HepG2 (cell line): ENCODE measurements at regions not wholly inside any gene's neighbourhood (a gene's known extent, or its start where the extent isn't known, plus 50 kb on each side); places are given as distances from the start of the nearest gene placed in this dataset.

Experiments
- ATAC-seq: fragments of 200-7000 bp; cut with Tn5 transposase; 3 replicates; pipeline ENCODE4 v1.9.1; 2020; ENCODE audit warnings: mild to moderate bottlenecking, moderate library complexity
- BruUV-seq: library from RNA; stranded (reverse); fragments of 400-500 nt; replicated peaks from 2 replicates; lab custom pipeline; 2021; lab: Mats Ljungman, UMichigan
- CTCF ChIA-PET: fragments of 300-600 bp; formaldehyde crosslinking; extraction: SDS; loops from one replicate; lab custom pipeline; 2021; ENCODE audit warnings: low total read pairs, inconsistent platforms, low intra/inter-chr PET ratio; lab: Yijun Ruan, JAX
- POLR2A ChIA-PET: fragments of 350-600 bp; sonication (Branson Sonifier 250); formaldehyde crosslinking; loops from one replicate; lab custom pipeline; 2020; ENCODE audit warnings: antibody characterized with exemption, inconsistent platforms; lab: Yijun Ruan, JAX
- DNase-seq: peaks from one replicate; pipeline ENCODE4 v3.0.0-alpha.2; 2015; ENCODE audit warnings: low spot score
- FAIRE-seq: peaks from 3 replicates; lab custom pipeline; 2011; peaks lifted over from hg19 to GRCh38; lab: Jason Lieb, UNC
- H2AFZ ChIP-seq: one replicate; pipeline ENCODE4 v1.6.1; 2011; ENCODE audit warnings: low read length, inconsistent platforms
- H3K27ac ChIP-seq: fragments of 300-600 bp; 3 replicates; pipeline ENCODE4 v1.8.0; 2011; ENCODE audit warnings: mixed run types, mild to moderate bottlenecking, mixed read lengths, low read length, inconsistent platforms; ENCODE audit not compliant: insufficient read depth; ENCODE audit errors: extremely low read length
- H3K27me3 ChIP-seq, 2 experiments: fragments of 200-600 bp in 1 of 2; 2 replicates in 1 of 2; 3 replicates in 1 of 2; pipeline versions ENCODE4 v1.6.0 to v1.8.0; 2011; ENCODE audit warnings: low read length in 2 of 2, mild to moderate bottlenecking in 2 of 2, moderate library complexity in 2 of 2, inconsistent platforms in 1 of 2; ENCODE audit not compliant: insufficient read depth in 2 of 2, control insufficient read depth in 1 of 2
- H3K36me3 ChIP-seq, 2 experiments: fragments of 200-600 bp in 1 of 2; replicated peaks in 1 of 2; 2 replicates in 1 of 2; 3 replicates in 1 of 2; pipeline versions ENCODE4 v1.5.1 to v1.8.0; 2011; ENCODE audit warnings: low read length in 2 of 2, inconsistent platforms in 1 of 2; ENCODE audit not compliant: insufficient read depth in 2 of 2, control insufficient read depth in 1 of 2
- H3K4me1 ChIP-seq: 2 replicates; pipeline ENCODE4 v1.5.1; 2012; ENCODE audit warnings: low read length, inconsistent platforms; ENCODE audit not compliant: insufficient read depth
- H3K4me2 ChIP-seq: 2 replicates; pipeline ENCODE4 v1.6.0; 2011; ENCODE audit warnings: low read depth, low read length, inconsistent platforms
- H3K4me3 ChIP-seq, 3 experiments: fragments of 200-600 bp in 1 of 3; sonication (generic), shearing (Covaris generic) in 1 of 3; replicated peaks in 1 of 3; 2 replicates each; pipeline ENCODE4 v1.5.1; 2011 to 2016; ENCODE audit warnings: low read length in 3 of 3, inconsistent platforms in 2 of 3, low read depth in 2 of 3, mild to moderate bottlenecking in 2 of 3, control low read depth in 1 of 3, mixed read lengths in 1 of 3; ENCODE audit not compliant: insufficient read depth in 1 of 3
- H3K79me2 ChIP-seq: one replicate; pipeline ENCODE4 v1.6.1; 2011; ENCODE audit warnings: low read length, inconsistent platforms; ENCODE audit not compliant: insufficient read depth
- H3K9ac ChIP-seq: 2 replicates; pipeline ENCODE4 v1.6.0; 2011; ENCODE audit warnings: mild to moderate bottlenecking, low read depth, low read length, inconsistent platforms; ENCODE audit not compliant: insufficient read depth
- H3K9me3 ChIP-seq: 2 replicates; pipeline ENCODE4 v1.5.1; 2012; ENCODE audit warnings: mild to moderate bottlenecking, low read length
- H4K20me1 ChIP-seq: 2 replicates; pipeline ENCODE4 v1.6.0; 2011; ENCODE audit warnings: inconsistent platforms, mild to moderate bottlenecking, low read length, moderate library complexity; ENCODE audit not compliant: insufficient read depth
- DNMT1 ChIP-seq: sonication (generic); formaldehyde crosslinking; IDR thresholded peaks from 2 replicates; pipeline ENCODE4 v1.5.1; 2020; ENCODE audit warnings: mild to moderate bottlenecking, missing genetic modification reagents
- FOSL1 ChIP-seq: sonication (generic); formaldehyde crosslinking; IDR thresholded peaks from 2 replicates; pipeline ENCODE4 v1.9.0; 2021; ENCODE audit warnings: missing genetic modification reagents, borderline replicate concordance
- GPBP1L1 ChIP-seq: sonication (generic); formaldehyde crosslinking; IDR thresholded peaks from 2 replicates; pipeline ENCODE4 v1.5.0; 2020; ENCODE audit warnings: mild to moderate bottlenecking, missing genetic modification reagents
- HNRNPH1 ChIP-seq: fragments of 200-400 bp; formaldehyde crosslinking; optimal IDR thresholded peaks from 2 replicates; pipeline ENCODE3; 2017; ENCODE audit warnings: mild to moderate bottlenecking, low read depth, low read length
- ISL2 ChIP-seq: sonication (generic); formaldehyde crosslinking; IDR thresholded peaks from 2 replicates; pipeline ENCODE4 v1.5.0; 2020; ENCODE audit warnings: missing genetic modification reagents
- MAFF ChIP-seq: IDR thresholded peaks from 2 replicates; pipeline ENCODE4 v1.6.1; 2011; ENCODE audit warnings: low read depth, low read length, improper control_type of control experiment
- SAP130 ChIP-seq: IDR thresholded peaks from 2 replicates; pipeline ENCODE4 v1.6.1; 2016; ENCODE audit warnings: low read depth
- SETDB1 ChIP-seq: sonication (generic); formaldehyde crosslinking; IDR thresholded peaks from 2 replicates; pipeline ENCODE4 v1.5.1; 2020; ENCODE audit warnings: missing genetic modification reagents, mild to moderate bottlenecking, borderline replicate concordance
- SOX6 ChIP-seq, 2 experiments: fragments of 450-650 bp in 1 of 2; sonication (generic) in 1 of 2; formaldehyde crosslinking in 1 of 2; IDR thresholded peaks; 2 replicates each; pipeline versions ENCODE4 v1.4.0 to v1.6.1; 2017 to 2020; ENCODE audit warnings: antibody characterized with exemption in 1 of 2, mild to moderate bottlenecking in 1 of 2, missing genetic modification reagents in 1 of 2
- TBX3 ChIP-seq: fragments of 450-650 bp; IDR thresholded peaks from 2 replicates; pipeline ENCODE4 v1.6.1; 2017; ENCODE audit warnings: antibody characterized with exemption, mild to moderate bottlenecking, inconsistent platforms, borderline replicate concordance
- THRA ChIP-seq: sonication (generic); formaldehyde crosslinking; IDR thresholded peaks from 2 replicates; pipeline ENCODE4 v1.4.0; 2020; ENCODE audit warnings: missing genetic modification reagents, borderline replicate concordance
- ZNF30 ChIP-seq: sonication (generic); formaldehyde crosslinking; IDR thresholded peaks from 2 replicates; pipeline ENCODE4 v1.5.0; 2020; ENCODE audit warnings: mild to moderate bottlenecking, missing genetic modification reagents
- ZNF34 ChIP-seq: sonication (generic); formaldehyde crosslinking; IDR thresholded peaks from 2 replicates; pipeline ENCODE4 v1.4.0; 2020; ENCODE audit warnings: mild to moderate bottlenecking, missing genetic modification reagents, borderline replicate concordance
- ZNF709 ChIP-seq: sonication (generic); formaldehyde crosslinking; IDR thresholded peaks from 2 replicates; pipeline ENCODE4 v1.5.0; 2020; ENCODE audit warnings: mild to moderate bottlenecking, missing genetic modification reagents
- ZNF761 ChIP-seq: sonication (generic); formaldehyde crosslinking; conservative IDR thresholded peaks from 2 replicates; pipeline ENCODE4 v1.4.0; 2020; ENCODE audit warnings: mild to moderate bottlenecking, missing genetic modification reagents
- WGBS: methylation state at CpG from one replicate; pipeline ENCODE4 v1.1.6; 2017; ENCODE audit warnings: low lambda C conversion rate; 5-methylcytosine and 5-hydroxymethylcytosine counted together
- in situ Hi-C: cut with HindIII; loops from 2 replicates; pipeline ENCODE4 v1.10.0; 2017; ENCODE audit warnings: low pct_unique_long_range_greater_than_20kb; ENCODE audit not compliant: extremely low pct_ligation_motif_present
- intact Hi-C: fragments of 100-400 bp; cut with micrococcal nuclease; formaldehyde crosslinking; loops from one replicate; pipeline ENCODE4 v1.10.0; 2022; ENCODE audit not compliant: unreplicated experiment
- TF ChIP-seq, protein P1 (sequence below): sonication (generic); formaldehyde crosslinking; IDR thresholded peaks from 2 replicates; pipeline ENCODE4 v1.4.0; 2020; ENCODE audit warnings: low read depth, mild to moderate bottlenecking, missing genetic modification reagents

DNA sequence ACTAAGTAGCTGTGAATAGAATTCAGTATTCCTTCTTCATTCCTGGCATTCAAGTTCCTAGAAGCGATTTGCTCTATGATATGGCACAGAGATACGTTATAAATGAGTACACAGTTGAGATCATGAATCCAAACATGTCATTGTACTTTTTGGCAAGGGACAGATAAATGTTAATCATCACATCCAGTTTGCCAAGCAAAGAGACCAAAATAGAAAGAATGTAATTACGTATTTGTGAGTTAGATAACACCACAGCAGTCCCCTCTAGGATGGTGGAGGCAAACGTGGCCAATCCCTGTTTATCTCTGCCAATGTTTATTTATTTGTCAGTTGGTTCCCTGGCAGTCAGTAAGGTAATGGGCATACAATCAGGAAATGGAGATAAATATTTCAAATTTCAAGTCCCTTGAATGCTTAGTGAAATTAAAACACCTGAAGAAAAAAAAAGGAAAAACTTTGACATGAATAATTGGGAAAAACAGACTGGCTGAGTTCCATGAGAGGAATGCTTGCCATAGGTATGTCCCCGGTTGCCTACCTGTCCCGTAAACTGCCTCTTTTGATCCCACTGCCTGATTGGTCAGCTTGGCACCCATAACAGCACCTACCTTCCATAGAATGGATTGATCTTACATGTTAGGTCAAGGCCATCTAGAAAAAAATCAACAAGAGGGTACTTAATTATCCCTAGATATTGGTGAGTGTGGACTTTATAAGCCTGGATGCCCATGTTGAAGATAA, 451.1 kb upstream of the NETO1 start:
- 1% methylated on average over 6 of the region's 6 CpGs for WGBS
- no peaks in the 10 kb centered on the region for H3K9me3 ChIP-seq
- no peaks in the 10 kb centered on the region for H3K4me1 ChIP-seq
- BruUV-seq, result no TSS peak
- POLR2A ChIA-PET, result no interaction called here
- in situ Hi-C loops (no loop called here), intact Hi-C loops (no loop called here)
- H3K27me3 ChIP-seq, result no peaks in the 10 kb centered on the region
- H3K27ac ChIP-seq, result no peak overlapping the region
- H4K20me1 ChIP-seq, result no peaks in the 10 kb centered on the region
- no peak overlapping the region for H3K9ac ChIP-seq
- no peak for DNase-seq
- H3K4me3 ChIP-seq, result no peak overlapping the region
- no peaks in the 10 kb centered on the region for H3K36me3 ChIP-seq
- H3K4me2 ChIP-seq, result no peak overlapping the region
- no peak overlapping the region for H2AFZ ChIP-seq
- FAIRE-seq, result no peak
- ATAC-seq, result no peak
- TF ChIP-seq ZNF709 (no peak), MAFF (no peak), SETDB1 (CRISPR knock-in tag) (no peak), DNMT1 (CRISPR knock-in tag) (no peak), HNRNPH1 (no peak), ISL2 (no peak), ZNF761 (no peak), FOSL1 (CRISPR knock-in tag) (no peak), THRA (CRISPR knock-in tag) (no peak), SAP130 (CRISPR knock-in tag) (no peak), GPBP1L1 (CRISPR knock-in tag) (no peak), SOX6 (IDR thresholded peaks at IDR 0.05) (no peak), SOX6 (CRISPR knock-in tag; IDR thresholded peaks at IDR 0.05) (no peak), ZNF30 (CRISPR knock-in tag) (no peak), ZNF34 (no peak), TBX3 (no peak)
- TF ChIP-seq, protein P1, sequence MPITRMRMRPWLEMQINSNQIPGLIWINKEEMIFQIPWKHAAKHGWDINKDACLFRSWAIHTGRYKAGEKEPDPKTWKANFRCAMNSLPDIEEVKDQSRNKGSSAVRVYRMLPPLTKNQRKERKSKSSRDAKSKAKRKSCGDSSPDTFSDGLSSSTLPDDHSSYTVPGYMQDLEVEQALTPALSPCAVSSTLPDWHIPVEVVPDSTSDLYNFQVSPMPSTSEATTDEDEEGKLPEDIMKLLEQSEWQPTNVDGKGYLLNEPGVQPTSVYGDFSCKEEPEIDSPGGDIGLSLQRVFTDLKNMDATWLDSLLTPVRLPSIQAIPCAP (CRISPR knock-in tag), result no peak
- CTCF ChIA-PET, result no interaction called here
- no peaks in the 10 kb centered on the region for H3K79me2 ChIP-seq
